DMS153 treated with DMSO at 0.1 percent for 48 hours (cell line): ENCODE measurements at regions not wholly inside any gene's neighbourhood (a gene's known extent, or its start where the extent isn't known, plus 50 kb on each side); places are given as distances from the start of the nearest gene placed in this dataset.

ENCODE experiments used
- DNase-seq: peaks from one replicate; lab custom pipeline; 2025; ENCODE audit not compliant: unreplicated experiment; lab: John Stamatoyannopoulos, UW

- peak; percentile 23 for DNase-seq
Measured at GRCh38 chr3:177554895-177555759, 357.8 kb upstream of the TBL1XR1 start.

- no peak for DNase-seq
Measured at GRCh38 chr3:177557548-177557947, 360.3 kb upstream of the TBL1XR1 start.

- DNase-seq, result no peak
Measured at GRCh38 chr3:177561365-177561764, 364.1 kb upstream of the TBL1XR1 start.

GRCh38 chr3:177561769-177562392 is 364.6 kb upstream of the TBL1XR1 start:
- DNase-seq, result no peak

- no peak for DNase-seq
Measured at GRCh38 chr3:177563243-177563780, 366.0 kb upstream of the TBL1XR1 start.

GRCh38 chr3:177563792-177564191 is 366.5 kb upstream of the TBL1XR1 start:
- no peak for DNase-seq

- DNase-seq, result no peak
Measured at GRCh38 chr3:177565981-177566380, 368.7 kb upstream of the TBL1XR1 start.

GRCh38 chr3:177567833-177568232 is 370.6 kb upstream of the TBL1XR1 start:
- DNase-seq, result no peak

GRCh38 chr3:177569193-177569592 is 371.9 kb upstream of the TBL1XR1 start:
- no peak for DNase-seq

GRCh38 chr3:177569875-177570657 is 372.8 kb upstream of the TBL1XR1 start:
- DNase-seq, result no peak

GRCh38 chr3:177571271-177571943 is 374.1 kb upstream of the TBL1XR1 start:
- DNase-seq, result no peak

GRCh38 chr3:177571944-177572315 is 374.6 kb upstream of the TBL1XR1 start:
- DNase-seq, result no peak

GRCh38 chr3:177574222-177574856 is 377.1 kb upstream of the TBL1XR1 start:
- peak; percentile 62 for DNase-seq

GRCh38 chr3:177576746-177577145 is 379.5 kb upstream of the TBL1XR1 start:
- DNase-seq, result no peak

- no peak for DNase-seq
Measured at GRCh38 chr3:177578488-177578887, 381.2 kb upstream of the TBL1XR1 start.

- no peak for DNase-seq
Measured at GRCh38 chr3:177579419-177579818, 382.1 kb upstream of the TBL1XR1 start.

GRCh38 chr3:177580437-177580836 is 383.2 kb upstream of the TBL1XR1 start:
- no peak for DNase-seq

- DNase-seq, result no peak
Measured at GRCh38 chr3:177585271-177585670, 388.0 kb upstream of the TBL1XR1 start.

GRCh38 chr3:177589041-177589650 is 391.9 kb upstream of the TBL1XR1 start:
- no peak for DNase-seq

- DNase-seq, result peak; percentile 15
Measured at GRCh38 chr3:177589911-177590381, 392.7 kb upstream of the TBL1XR1 start.
